B cell (primary cell): ENCODE measurements at regions not wholly inside any gene's neighbourhood (a gene's known extent, or its start where the extent isn't known, plus 50 kb on each side); places are given as distances from the start of the nearest gene placed in this dataset.

Experiments
- ATAC-seq: fragments of 200-7000 bp; cut with Tn5 transposase; one replicate; pipeline ENCODE4 v1.10.0; 2021; ENCODE audit warnings: low read depth, mild to moderate bottlenecking, moderate number of reproducible peaks, moderate library complexity
- CTCF ChIA-PET: fragments of 350-600 bp; sonication (Branson Sonifier 250); formaldehyde crosslinking; loops from one replicate; lab custom pipeline; 2021; ENCODE audit warnings: antibody characterized with exemption, inconsistent platforms; lab: Charles Lee
- POLR2A ChIA-PET: fragments of 350-600 bp; sonication (Branson Sonifier 250); formaldehyde crosslinking; loops from one replicate; lab custom pipeline; 2021; ENCODE audit warnings: antibody characterized with exemption; lab: Charles Lee
- DNase-seq: peaks from one replicate; pipeline ENCODE4 v3.0.0; 2013
- H2AFZ ChIP-seq: 2 replicates; pipeline ENCODE4 v1.6.1; 2012; ENCODE audit warnings: mild to moderate bottlenecking, low read depth, low read length; ENCODE audit not compliant: insufficient read depth, poor library complexity, severe bottlenecking
- H3K27ac ChIP-seq, 2 donors: 1 replicate in 1 of 2; 2 replicates in 1 of 2; pipeline ENCODE4 v1.5.1; 2012 to 2013; ENCODE audit warnings: low read length in 2 of 2, mild to moderate bottlenecking in 2 of 2, moderate library complexity in 1 of 2
- H3K27me3 ChIP-seq, 4 experiments: fragments of 200-600 bp in 1 of 4; sonication (generic) in 1 of 4; replicated peaks in 1 of 4; 1 replicate in 2 of 4; 2 replicates in 2 of 4; pipeline versions ENCODE4 v1.6.1 to v1.7.0; 2013 to 2016; ENCODE audit warnings: low read length in 3 of 4, mild to moderate bottlenecking in 2 of 4, mixed read lengths in 1 of 4, moderate library complexity in 1 of 4; ENCODE audit not compliant: insufficient read depth in 4 of 4, control insufficient read depth in 3 of 4; ENCODE audit errors: control extremely low read depth in 1 of 4
- H3K36me3 ChIP-seq, 2 experiments: replicated peaks in 1 of 2; 1 replicate in 1 of 2; 2 replicates in 1 of 2; pipeline versions ENCODE4 v1.6.1 to v1.7.1; 2013; ENCODE audit warnings: low read length in 1 of 2; ENCODE audit not compliant: insufficient read depth in 2 of 2, control insufficient read depth in 1 of 2; ENCODE audit errors: control extremely low read depth in 1 of 2, extremely low read depth in 1 of 2
- H3K4me1 ChIP-seq, 2 donors: fragments of 200-600 bp in 1 of 2; sonication (generic) in 1 of 2; 1 replicate in 1 of 2; 2 replicates in 1 of 2; pipeline versions ENCODE4 v1.5.1 to v1.6.1; 2013 to 2017; ENCODE audit warnings: low read length in 2 of 2; ENCODE audit not compliant: control insufficient read depth in 2 of 2, insufficient read depth in 2 of 2
- H3K4me2 ChIP-seq: replicated peaks from 2 replicates; pipeline ENCODE3; 2012; ENCODE audit warnings: mild to moderate bottlenecking, low read depth, low read length; ENCODE audit not compliant: poor library complexity, severe bottlenecking
- H3K4me3 ChIP-seq, 5 experiments: fragments of 200-600 bp in 1 of 5; sonication (generic) in 1 of 5; 1 replicate in 3 of 5; 2 replicates in 2 of 5; pipeline versions ENCODE4 v1.5.1 to v1.7.0; 2011 to 2016; ENCODE audit warnings: low read length in 4 of 5, mild to moderate bottlenecking in 4 of 5, low read depth in 2 of 5, control low read depth in 1 of 5, moderate library complexity in 1 of 5; ENCODE audit not compliant: insufficient read depth in 1 of 5; ENCODE audit errors: control extremely low read depth in 1 of 5, extremely low read depth in 1 of 5
- H3K79me2 ChIP-seq: fragments of 200-600 bp; sonication (generic); one replicate; pipeline ENCODE4 v1.6.0; 2016; ENCODE audit warnings: low read length; ENCODE audit not compliant: control insufficient read depth, insufficient read depth
- H3K9ac ChIP-seq: fragments of 200-600 bp; sonication (generic); 2 replicates; pipeline ENCODE4 v1.6.1; 2017; ENCODE audit warnings: mild to moderate bottlenecking, low read length, moderate library complexity
- H3K9me3 ChIP-seq, 3 donors: one replicate each; pipeline versions ENCODE4 v1.6.1 to v1.7.1; 2013; ENCODE audit warnings: low read length in 2 of 3; ENCODE audit not compliant: control insufficient read depth in 2 of 3, insufficient read depth in 1 of 3; ENCODE audit errors: control extremely low read depth in 1 of 3
- H4K20me1 ChIP-seq: 2 replicates; pipeline ENCODE4 v1.6.0; 2012; ENCODE audit warnings: mild to moderate bottlenecking, low read length; ENCODE audit not compliant: insufficient read depth, control insufficient read depth, poor library complexity, severe bottlenecking
- H3K27ac Mint-ChIP-seq: one replicate; pipeline ENCODE4 v1.8.0; 2021; ENCODE audit warnings: mixed read lengths
- H3K27me3 Mint-ChIP-seq: one replicate; pipeline ENCODE4 v1.8.0; 2021; ENCODE audit warnings: mixed read lengths
- H3K4me1 Mint-ChIP-seq: one replicate; pipeline ENCODE4 v1.8.0; 2021; ENCODE audit warnings: mixed read lengths
- H3K4me3 Mint-ChIP-seq: one replicate; pipeline ENCODE4 v1.8.0; 2021; ENCODE audit warnings: mixed read lengths
- H3K9me3 Mint-ChIP-seq: one replicate; pipeline ENCODE4 v1.8.0; 2022; ENCODE audit warnings: mixed read lengths; ENCODE audit not compliant: insufficient read depth
- EZH2 ChIP-seq: IDR thresholded peaks from 2 replicates; pipeline ENCODE4 v1.6.1; 2012; ENCODE audit warnings: borderline replicate concordance, low read depth, mild to moderate bottlenecking, moderate library complexity, low read length; ENCODE audit not compliant: insufficient read depth, poor library complexity, severe bottlenecking
- WGBS: methylation state at CpG from one replicate; pipeline ENCODE4 v1.1.5; 2013; ENCODE audit warnings: missing lambda C conversion rate; ENCODE audit not compliant: insufficient coverage; 5-methylcytosine and 5-hydroxymethylcytosine counted together
- intact Hi-C: fragments of 100-400 bp; cut with micrococcal nuclease; formaldehyde crosslinking; loops from one replicate; pipeline ENCODE4 v1.10.0; 2022
- TF ChIP-seq, protein P1 (sequence below): fragments of 200-600 bp; IDR thresholded peaks from one replicate; pipeline ENCODE4 v1.8.0; 2022; ENCODE audit warnings: antibody characterized with exemption, mild to moderate bottlenecking

DNA sequence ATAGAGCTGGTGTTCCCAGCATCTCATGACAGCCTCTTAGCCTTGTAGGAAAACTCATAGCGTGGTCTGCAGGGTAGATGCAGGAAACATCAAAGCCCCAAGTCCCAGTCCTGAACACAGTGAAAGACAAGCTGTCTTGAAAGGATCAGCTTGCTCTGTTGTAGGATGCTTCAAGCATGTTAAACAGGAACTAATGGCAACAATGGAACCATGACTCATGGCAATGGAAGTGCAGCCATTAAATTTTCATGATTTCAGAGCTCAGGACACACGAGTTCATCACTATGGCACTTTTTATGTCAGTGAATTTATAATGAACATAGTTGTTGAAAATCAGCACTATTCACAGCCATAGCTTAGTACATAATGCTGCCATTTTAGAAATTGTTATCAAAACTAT is 367.7 kb downstream of the KIF16B start:
- H3K4me2 ChIP-seq = no peak overlapping the region
- ChIA-PET POLR2A (no interaction called here), CTCF (interaction anchor here (0.7 to 1.9 kb wide), 3 partner anchors 363 to 497 kb away, joined by 3 to 8 read pairs (median 5); no protein-coding TSS in a partner anchor)
- H3K27ac Mint-ChIP-seq = no peak overlapping the region
- no peaks in the 10 kb centered on the region for H3K27me3 ChIP-seq
- H3K4me3 Mint-ChIP-seq = no peak overlapping the region
- H2AFZ ChIP-seq = no peak overlapping the region
- intact Hi-C loops = no loop called here
- peaks cover 10 to 12% of the 10 kb centered on the region in 2 donors for H3K4me1 ChIP-seq
- H3K27ac ChIP-seq = no peak overlapping the region
- H3K4me3 ChIP-seq = no peak overlapping the region
- no peak for DNase-seq
- no peaks in the 10 kb centered on the region for H3K36me3 ChIP-seq
- no peaks in the 10 kb centered on the region for H4K20me1 ChIP-seq
- H3K9ac ChIP-seq = no peak overlapping the region
- no peaks in the 10 kb centered on the region for H3K79me2 ChIP-seq
- H3K4me1 Mint-ChIP-seq = peaks cover 23% of the 10 kb centered on the region
- peaks cover 5% of the 10 kb centered on the region for H3K9me3 Mint-ChIP-seq
- ATAC-seq = no peak
- no peaks in the 10 kb centered on the region for H3K27me3 Mint-ChIP-seq
- no peak for TF ChIP-seq EZH2
- TF ChIP-seq, protein P1, sequence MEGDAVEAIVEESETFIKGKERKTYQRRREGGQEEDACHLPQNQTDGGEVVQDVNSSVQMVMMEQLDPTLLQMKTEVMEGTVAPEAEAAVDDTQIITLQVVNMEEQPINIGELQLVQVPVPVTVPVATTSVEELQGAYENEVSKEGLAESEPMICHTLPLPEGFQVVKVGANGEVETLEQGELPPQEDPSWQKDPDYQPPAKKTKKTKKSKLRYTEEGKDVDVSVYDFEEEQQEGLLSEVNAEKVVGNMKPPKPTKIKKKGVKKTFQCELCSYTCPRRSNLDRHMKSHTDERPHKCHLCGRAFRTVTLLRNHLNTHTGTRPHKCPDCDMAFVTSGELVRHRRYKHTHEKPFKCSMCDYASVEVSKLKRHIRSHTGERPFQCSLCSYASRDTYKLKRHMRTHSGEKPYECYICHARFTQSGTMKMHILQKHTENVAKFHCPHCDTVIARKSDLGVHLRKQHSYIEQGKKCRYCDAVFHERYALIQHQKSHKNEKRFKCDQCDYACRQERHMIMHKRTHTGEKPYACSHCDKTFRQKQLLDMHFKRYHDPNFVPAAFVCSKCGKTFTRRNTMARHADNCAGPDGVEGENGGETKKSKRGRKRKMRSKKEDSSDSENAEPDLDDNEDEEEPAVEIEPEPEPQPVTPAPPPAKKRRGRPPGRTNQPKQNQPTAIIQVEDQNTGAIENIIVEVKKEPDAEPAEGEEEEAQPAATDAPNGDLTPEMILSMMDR = no peak
- H3K9me3 ChIP-seq = peaks cover 0 to 6% (median 0%) of the 10 kb centered on the region in 3 donors
- WGBS = 82% methylated on average over 1 of the region's 2 CpGs

DNA sequence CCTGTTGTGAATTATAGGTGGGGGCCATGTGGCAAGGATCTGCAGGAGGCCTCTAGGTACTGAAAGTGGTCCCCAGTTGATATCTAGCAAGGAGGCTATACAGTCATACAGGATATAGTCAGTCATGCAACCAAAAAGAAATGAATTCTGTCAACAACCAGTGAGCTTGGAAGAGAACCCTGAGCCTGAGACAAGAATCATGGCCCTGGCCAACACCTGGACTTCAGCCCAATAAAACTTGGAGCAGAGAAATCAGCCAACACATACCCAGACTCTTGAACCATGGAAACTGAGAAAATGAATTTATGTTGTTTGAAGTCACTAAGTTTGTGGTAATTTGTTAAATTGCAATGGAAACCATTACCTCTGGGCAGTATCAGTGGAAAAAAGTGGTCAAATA is 370.2 kb downstream of the KIF16B start:
- no peak overlapping the region for H3K4me2 ChIP-seq
- H3K79me2 ChIP-seq = no peaks in the 10 kb centered on the region
- H4K20me1 ChIP-seq = no peaks in the 10 kb centered on the region
- intact Hi-C loops = no loop called here
- DNase-seq (no peak), ATAC-seq (no peak)
- H3K36me3 ChIP-seq = no peaks in the 10 kb centered on the region
- H3K27me3 ChIP-seq = no peaks in the 10 kb centered on the region
- Mint-ChIP-seq H3K27ac (no peak overlapping the region), H3K4me3 (no peak overlapping the region), H3K4me1 (peaks cover 23% of the 10 kb centered on the region), H3K9me3 (peaks cover 5% of the 10 kb centered on the region), H3K27me3 (no peaks in the 10 kb centered on the region)
- H3K4me3 ChIP-seq = no peak overlapping the region
- no peak for TF ChIP-seq EZH2
- TF ChIP-seq, protein P1 = no peak
- H2AFZ ChIP-seq = no peak overlapping the region
- H3K9ac ChIP-seq = no peak overlapping the region
- POLR2A ChIA-PET = no interaction called here
- H3K9me3 ChIP-seq = peaks cover 0 to 9% (median 3%) of the 10 kb centered on the region in 3 donors
- H3K4me1 ChIP-seq = peaks cover 10 to 12% of the 10 kb centered on the region in 2 donors
- CTCF ChIA-PET = no interaction called here
- H3K27ac ChIP-seq = no peak overlapping the region
